MM.1S (cell line): ENCODE measurements at regions not wholly inside any gene's neighbourhood (a gene's known extent, or its start where the extent isn't known, plus 50 kb on each side); places are given as distances from the start of the nearest gene placed in this dataset.

Experiments
- EZH2 ChIP-seq: fragments of 300-600 bp; sonication (generic); optimal IDR thresholded peaks from 2 replicates; pipeline ENCODE3; 2017; ENCODE audit warnings: low read depth, mild to moderate bottlenecking, antibody characterized with exemption, low read length, mixed read lengths
- EZH2phosphoT487 ChIP-seq: fragments of 300-600 bp; sonication (generic); IDR thresholded peaks from 2 replicates; pipeline ENCODE4 v1.6.1; 2018; ENCODE audit warnings: antibody characterized with exemption, low read length
- TF ChIP-seq, protein P1 (sequence below): fragments of 300-600 bp; sonication (generic); IDR thresholded peaks from 2 replicates; pipeline ENCODE4 v1.5.1; 2016; ENCODE audit warnings: antibody characterized with exemption, low read length, mixed read lengths

DNA sequence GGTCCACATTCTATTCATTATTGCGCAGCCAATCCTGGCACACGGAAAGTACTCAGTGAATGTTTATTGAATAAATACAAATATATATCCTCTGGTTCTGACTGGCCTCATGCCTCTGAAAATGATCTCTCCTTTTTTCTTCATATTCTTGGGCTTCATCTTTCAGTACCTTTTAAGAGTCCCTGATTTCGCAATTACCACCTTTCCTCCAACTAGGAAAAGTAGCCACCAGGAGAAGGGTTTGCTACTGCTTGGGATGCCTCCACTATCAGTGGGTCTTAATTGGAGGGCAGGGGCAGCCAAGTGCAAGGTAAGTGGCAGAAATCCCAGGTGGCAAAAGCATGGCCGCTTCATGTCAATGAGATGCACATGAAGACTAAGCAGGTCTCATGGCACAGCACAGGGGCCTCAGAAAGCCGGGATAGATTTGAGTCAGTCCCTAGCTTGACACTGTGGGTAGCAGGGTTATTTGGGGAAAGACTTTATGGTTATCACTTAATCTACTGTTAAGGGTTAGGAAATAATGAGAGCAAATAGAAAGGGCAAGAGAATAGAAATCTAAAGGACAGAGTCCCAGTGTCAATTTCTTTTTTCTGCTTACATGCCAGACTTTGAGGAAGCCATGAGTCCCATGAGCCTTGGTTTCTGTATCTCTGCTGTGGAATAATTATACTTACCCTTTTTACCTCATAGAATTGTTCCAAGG lies 361.1 kb downstream of the MAN2A1 start:
- TF ChIP-seq EZH2 (no peak), EZH2phosphoT487 (no peak)
- TF ChIP-seq, protein P1, sequence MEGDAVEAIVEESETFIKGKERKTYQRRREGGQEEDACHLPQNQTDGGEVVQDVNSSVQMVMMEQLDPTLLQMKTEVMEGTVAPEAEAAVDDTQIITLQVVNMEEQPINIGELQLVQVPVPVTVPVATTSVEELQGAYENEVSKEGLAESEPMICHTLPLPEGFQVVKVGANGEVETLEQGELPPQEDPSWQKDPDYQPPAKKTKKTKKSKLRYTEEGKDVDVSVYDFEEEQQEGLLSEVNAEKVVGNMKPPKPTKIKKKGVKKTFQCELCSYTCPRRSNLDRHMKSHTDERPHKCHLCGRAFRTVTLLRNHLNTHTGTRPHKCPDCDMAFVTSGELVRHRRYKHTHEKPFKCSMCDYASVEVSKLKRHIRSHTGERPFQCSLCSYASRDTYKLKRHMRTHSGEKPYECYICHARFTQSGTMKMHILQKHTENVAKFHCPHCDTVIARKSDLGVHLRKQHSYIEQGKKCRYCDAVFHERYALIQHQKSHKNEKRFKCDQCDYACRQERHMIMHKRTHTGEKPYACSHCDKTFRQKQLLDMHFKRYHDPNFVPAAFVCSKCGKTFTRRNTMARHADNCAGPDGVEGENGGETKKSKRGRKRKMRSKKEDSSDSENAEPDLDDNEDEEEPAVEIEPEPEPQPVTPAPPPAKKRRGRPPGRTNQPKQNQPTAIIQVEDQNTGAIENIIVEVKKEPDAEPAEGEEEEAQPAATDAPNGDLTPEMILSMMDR = no peak
